ENCODE measurements at regions not wholly inside any gene's neighbourhood (a gene's known extent, or its start where the extent isn't known, plus 50 kb on each side); places are given as distances from the start of the nearest gene placed in this dataset.

DNA sequence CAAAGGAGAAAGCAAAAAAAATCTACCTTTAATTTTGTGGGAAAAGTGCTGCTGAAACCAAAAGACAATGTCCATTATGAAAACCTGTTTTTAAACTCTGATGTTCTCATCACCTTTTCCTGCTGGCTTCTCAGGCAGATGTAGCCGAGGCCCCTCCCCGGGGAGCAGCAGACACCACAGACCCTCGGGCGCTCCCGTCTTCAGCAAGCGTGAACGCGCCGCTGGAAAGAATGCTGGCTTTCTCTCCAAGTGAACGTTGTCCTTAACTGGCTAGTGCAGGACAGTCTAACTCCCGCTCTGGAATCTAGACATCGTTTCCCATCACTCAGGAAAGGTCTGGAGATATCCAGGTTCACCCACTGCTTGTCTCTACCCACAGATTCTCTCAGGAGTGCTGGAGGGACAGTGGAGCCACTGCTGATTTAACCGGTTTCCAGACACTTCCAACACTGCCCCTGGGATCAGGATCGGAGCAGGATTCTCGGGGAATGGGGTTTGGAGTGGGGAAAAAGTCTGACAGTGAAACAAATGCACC is 211.2 kb downstream of the RBFOX3 start:
- TF ChIP-seq, protein P1, sequence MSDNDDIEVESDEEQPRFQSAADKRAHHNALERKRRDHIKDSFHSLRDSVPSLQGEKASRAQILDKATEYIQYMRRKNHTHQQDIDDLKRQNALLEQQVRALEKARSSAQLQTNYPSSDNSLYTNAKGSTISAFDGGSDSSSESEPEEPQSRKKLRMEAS (IDR thresholded peaks at IDR 0.05), result no peak
- TF ChIP-seq CREB1 (IDR thresholded peaks at IDR 0.05; ENCODE audit: low read depth) (no peak), FOXM1 (IDR thresholded peaks at IDR 0.05; ENCODE audit: borderline replicate concordance, low read depth) (no peak), YY1 (IDR thresholded peaks at IDR 0.05; ENCODE audit: low read depth) (no peak)
- TF ChIP-seq, protein P2, sequence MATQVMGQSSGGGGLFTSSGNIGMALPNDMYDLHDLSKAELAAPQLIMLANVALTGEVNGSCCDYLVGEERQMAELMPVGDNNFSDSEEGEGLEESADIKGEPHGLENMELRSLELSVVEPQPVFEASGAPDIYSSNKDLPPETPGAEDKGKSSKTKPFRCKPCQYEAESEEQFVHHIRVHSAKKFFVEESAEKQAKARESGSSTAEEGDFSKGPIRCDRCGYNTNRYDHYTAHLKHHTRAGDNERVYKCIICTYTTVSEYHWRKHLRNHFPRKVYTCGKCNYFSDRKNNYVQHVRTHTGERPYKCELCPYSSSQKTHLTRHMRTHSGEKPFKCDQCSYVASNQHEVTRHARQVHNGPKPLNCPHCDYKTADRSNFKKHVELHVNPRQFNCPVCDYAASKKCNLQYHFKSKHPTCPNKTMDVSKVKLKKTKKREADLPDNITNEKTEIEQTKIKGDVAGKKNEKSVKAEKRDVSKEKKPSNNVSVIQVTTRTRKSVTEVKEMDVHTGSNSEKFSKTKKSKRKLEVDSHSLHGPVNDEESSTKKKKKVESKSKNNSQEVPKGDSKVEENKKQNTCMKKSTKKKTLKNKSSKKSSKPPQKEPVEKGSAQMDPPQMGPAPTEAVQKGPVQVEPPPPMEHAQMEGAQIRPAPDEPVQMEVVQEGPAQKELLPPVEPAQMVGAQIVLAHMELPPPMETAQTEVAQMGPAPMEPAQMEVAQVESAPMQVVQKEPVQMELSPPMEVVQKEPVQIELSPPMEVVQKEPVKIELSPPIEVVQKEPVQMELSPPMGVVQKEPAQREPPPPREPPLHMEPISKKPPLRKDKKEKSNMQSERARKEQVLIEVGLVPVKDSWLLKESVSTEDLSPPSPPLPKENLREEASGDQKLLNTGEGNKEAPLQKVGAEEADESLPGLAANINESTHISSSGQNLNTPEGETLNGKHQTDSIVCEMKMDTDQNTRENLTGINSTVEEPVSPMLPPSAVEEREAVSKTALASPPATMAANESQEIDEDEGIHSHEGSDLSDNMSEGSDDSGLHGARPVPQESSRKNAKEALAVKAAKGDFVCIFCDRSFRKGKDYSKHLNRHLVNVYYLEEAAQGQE (IDR thresholded peaks at IDR 0.05; ENCODE audit: low read depth), result no peak
